Suprapubic skin (tissue), 3 donors: ENCODE measurements at regions not wholly inside any gene's neighbourhood (a gene's known extent, or its start where the extent isn't known, plus 50 kb on each side); places are given as distances from the start of the nearest gene placed in this dataset.

Experiments
- POLR2A ChIP-seq, 2 donors: fragments of 450-650 bp; IDR thresholded peaks; one replicate each; pipeline ENCODE4 v1.6.1; 2017; ENCODE audit warnings: antibody characterized with exemption in 2 of 2, mild to moderate bottlenecking in 2 of 2, moderate library complexity in 2 of 2
- TF ChIP-seq, protein P1 (sequence below), 2 donors: fragments of 200-600 bp in 1 of 2; fragments of 450-650 bp in 1 of 2; sonication (generic) in 1 of 2; IDR thresholded peaks; one replicate each; pipeline ENCODE4 v1.5.1; 2016 to 2019; ENCODE audit warnings: antibody characterized with exemption in 2 of 2, mild to moderate bottlenecking in 1 of 2, moderate library complexity in 1 of 2

GRCh38 chr1:221510793-221511503 is 230.9 kb downstream of the DUSP10 start:
- TF ChIP-seq, protein P1, sequence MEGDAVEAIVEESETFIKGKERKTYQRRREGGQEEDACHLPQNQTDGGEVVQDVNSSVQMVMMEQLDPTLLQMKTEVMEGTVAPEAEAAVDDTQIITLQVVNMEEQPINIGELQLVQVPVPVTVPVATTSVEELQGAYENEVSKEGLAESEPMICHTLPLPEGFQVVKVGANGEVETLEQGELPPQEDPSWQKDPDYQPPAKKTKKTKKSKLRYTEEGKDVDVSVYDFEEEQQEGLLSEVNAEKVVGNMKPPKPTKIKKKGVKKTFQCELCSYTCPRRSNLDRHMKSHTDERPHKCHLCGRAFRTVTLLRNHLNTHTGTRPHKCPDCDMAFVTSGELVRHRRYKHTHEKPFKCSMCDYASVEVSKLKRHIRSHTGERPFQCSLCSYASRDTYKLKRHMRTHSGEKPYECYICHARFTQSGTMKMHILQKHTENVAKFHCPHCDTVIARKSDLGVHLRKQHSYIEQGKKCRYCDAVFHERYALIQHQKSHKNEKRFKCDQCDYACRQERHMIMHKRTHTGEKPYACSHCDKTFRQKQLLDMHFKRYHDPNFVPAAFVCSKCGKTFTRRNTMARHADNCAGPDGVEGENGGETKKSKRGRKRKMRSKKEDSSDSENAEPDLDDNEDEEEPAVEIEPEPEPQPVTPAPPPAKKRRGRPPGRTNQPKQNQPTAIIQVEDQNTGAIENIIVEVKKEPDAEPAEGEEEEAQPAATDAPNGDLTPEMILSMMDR (IDR thresholded peaks at IDR 0.05): no peak
- TF ChIP-seq POLR2A (IDR thresholded peaks at IDR 0.05): no peak
